ENCODE measurements at regions not wholly inside any gene's neighbourhood (a gene's known extent, or its start where the extent isn't known, plus 50 kb on each side); places are given as distances from the start of the nearest gene placed in this dataset.

DNA sequence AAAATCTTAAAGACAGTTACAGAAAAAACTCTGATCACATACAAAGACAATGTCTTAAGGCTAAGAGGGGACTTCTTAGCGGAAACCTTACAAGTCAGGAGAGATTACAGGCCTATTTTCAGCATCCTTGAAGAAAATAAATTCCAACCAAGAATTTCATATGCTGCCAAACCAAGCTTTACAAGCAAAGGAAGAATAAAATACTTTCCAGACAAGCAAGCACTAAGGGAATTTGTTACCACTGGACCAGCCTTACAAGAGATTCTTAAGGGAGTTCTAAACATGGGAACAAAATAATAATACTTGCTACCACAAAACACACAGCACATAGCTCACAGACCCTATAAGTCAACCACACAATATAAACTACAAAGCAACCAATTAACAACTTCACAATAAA is 255.8 kb upstream of the ZFP42 start (continued):
- TF ChIP-seq, protein P1, sequence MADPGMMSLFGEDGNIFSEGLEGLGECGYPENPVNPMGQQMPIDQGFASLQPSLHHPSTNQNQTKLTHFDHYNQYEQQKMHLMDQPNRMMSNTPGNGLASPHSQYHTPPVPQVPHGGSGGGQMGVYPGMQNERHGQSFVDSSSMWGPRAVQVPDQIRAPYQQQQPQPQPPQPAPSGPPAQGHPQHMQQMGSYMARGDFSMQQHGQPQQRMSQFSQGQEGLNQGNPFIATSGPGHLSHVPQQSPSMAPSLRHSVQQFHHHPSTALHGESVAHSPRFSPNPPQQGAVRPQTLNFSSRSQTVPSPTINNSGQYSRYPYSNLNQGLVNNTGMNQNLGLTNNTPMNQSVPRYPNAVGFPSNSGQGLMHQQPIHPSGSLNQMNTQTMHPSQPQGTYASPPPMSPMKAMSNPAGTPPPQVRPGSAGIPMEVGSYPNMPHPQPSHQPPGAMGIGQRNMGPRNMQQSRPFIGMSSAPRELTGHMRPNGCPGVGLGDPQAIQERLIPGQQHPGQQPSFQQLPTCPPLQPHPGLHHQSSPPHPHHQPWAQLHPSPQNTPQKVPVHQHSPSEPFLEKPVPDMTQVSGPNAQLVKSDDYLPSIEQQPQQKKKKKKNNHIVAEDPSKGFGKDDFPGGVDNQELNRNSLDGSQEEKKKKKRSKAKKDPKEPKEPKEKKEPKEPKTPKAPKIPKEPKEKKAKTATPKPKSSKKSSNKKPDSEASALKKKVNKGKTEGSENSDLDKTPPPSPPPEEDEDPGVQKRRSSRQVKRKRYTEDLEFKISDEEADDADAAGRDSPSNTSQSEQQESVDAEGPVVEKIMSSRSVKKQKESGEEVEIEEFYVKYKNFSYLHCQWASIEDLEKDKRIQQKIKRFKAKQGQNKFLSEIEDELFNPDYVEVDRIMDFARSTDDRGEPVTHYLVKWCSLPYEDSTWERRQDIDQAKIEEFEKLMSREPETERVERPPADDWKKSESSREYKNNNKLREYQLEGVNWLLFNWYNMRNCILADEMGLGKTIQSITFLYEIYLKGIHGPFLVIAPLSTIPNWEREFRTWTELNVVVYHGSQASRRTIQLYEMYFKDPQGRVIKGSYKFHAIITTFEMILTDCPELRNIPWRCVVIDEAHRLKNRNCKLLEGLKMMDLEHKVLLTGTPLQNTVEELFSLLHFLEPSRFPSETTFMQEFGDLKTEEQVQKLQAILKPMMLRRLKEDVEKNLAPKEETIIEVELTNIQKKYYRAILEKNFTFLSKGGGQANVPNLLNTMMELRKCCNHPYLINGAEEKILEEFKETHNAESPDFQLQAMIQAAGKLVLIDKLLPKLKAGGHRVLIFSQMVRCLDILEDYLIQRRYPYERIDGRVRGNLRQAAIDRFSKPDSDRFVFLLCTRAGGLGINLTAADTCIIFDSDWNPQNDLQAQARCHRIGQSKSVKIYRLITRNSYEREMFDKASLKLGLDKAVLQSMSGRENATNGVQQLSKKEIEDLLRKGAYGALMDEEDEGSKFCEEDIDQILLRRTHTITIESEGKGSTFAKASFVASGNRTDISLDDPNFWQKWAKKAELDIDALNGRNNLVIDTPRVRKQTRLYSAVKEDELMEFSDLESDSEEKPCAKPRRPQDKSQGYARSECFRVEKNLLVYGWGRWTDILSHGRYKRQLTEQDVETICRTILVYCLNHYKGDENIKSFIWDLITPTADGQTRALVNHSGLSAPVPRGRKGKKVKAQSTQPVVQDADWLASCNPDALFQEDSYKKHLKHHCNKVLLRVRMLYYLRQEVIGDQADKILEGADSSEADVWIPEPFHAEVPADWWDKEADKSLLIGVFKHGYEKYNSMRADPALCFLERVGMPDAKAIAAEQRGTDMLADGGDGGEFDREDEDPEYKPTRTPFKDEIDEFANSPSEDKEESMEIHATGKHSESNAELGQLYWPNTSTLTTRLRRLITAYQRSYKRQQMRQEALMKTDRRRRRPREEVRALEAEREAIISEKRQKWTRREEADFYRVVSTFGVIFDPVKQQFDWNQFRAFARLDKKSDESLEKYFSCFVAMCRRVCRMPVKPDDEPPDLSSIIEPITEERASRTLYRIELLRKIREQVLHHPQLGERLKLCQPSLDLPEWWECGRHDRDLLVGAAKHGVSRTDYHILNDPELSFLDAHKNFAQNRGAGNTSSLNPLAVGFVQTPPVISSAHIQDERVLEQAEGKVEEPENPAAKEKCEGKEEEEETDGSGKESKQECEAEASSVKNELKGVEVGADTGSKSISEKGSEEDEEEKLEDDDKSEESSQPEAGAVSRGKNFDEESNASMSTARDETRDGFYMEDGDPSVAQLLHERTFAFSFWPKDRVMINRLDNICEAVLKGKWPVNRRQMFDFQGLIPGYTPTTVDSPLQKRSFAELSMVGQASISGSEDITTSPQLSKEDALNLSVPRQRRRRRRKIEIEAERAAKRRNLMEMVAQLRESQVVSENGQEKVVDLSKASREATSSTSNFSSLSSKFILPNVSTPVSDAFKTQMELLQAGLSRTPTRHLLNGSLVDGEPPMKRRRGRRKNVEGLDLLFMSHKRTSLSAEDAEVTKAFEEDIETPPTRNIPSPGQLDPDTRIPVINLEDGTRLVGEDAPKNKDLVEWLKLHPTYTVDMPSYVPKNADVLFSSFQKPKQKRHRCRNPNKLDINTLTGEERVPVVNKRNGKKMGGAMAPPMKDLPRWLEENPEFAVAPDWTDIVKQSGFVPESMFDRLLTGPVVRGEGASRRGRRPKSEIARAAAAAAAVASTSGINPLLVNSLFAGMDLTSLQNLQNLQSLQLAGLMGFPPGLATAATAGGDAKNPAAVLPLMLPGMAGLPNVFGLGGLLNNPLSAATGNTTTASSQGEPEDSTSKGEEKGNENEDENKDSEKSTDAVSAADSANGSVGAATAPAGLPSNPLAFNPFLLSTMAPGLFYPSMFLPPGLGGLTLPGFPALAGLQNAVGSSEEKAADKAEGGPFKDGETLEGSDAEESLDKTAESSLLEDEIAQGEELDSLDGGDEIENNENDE (IDR thresholded peaks at IDR 0.05; ENCODE audit: insufficient replicate concordance, low read length): no peak
- TF ChIP-seq SRF (IDR thresholded peaks at IDR 0.05; ENCODE audit: low read depth, low read length) (no peak), EZH2 (IDR thresholded peaks at IDR 0.05; ENCODE audit: low read depth, low read length, severe bottlenecking) (no peak), CTBP2 (IDR thresholded peaks at IDR 0.05; ENCODE audit: borderline replicate concordance, insufficient read depth, insufficient read length, low read length) (no peak), CBX5 (IDR thresholded peaks at IDR 0.05; ENCODE audit: low read depth, low read length) (no peak), TBP (IDR thresholded peaks at IDR 0.05; ENCODE audit: low read depth, low read length) (no peak), MAFK (IDR thresholded peaks at IDR 0.05; ENCODE audit: low read depth, low read length) (no peak), HDAC2 (IDR thresholded peaks at IDR 0.05; ENCODE audit: borderline replicate concordance in 1 of 2, low read depth in 2 of 2, low read length in 2 of 2) (no peak), TAF1 (IDR thresholded peaks at IDR 0.05; ENCODE audit: low read depth, low read length) (no peak), GABPA (IDR thresholded peaks at IDR 0.05; ENCODE audit: borderline replicate concordance, insufficient read depth, low read length) (no peak)
- TF ChIP-seq, protein P2, sequence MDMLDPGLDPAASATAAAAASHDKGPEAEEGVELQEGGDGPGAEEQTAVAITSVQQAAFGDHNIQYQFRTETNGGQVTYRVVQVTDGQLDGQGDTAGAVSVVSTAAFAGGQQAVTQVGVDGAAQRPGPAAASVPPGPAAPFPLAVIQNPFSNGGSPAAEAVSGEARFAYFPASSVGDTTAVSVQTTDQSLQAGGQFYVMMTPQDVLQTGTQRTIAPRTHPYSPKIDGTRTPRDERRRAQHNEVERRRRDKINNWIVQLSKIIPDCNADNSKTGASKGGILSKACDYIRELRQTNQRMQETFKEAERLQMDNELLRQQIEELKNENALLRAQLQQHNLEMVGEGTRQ (IDR thresholded peaks at IDR 0.05; ENCODE audit: low read length): no peak

Data from H1 (cell line).